A549 (cell line): ENCODE measurements at regions not wholly inside any gene's neighbourhood (a gene's known extent, or its start where the extent isn't known, plus 50 kb on each side); places are given as distances from the start of the nearest gene placed in this dataset.

Experiments used
- ATAC-seq, 2 experiments: fragments of 200-7000 bp in 1 of 2; fragments of >200 bp in 1 of 2; cut with Nextera tagmentation in 1 of 2; cut with Tn5 transposase in 1 of 2; 3 replicates each; pipeline versions ENCODE4 v1.8.0 to v1.9.1; 2018 to 2020; ENCODE audit warnings: mild to moderate bottlenecking in 1 of 2, moderate library complexity in 1 of 2
- CTCF ChIA-PET: fragments of 300-600 bp; sonication (Branson Sonifier 250); formaldehyde crosslinking; extraction: SDS; loops from one replicate; lab custom pipeline; 2021; ENCODE audit warnings: antibody characterized with exemption, inconsistent platforms; lab: Yijun Ruan, JAX
- POLR2A ChIA-PET: fragments of 350-600 bp; formaldehyde crosslinking; extraction: SDS; loops from one replicate; lab custom pipeline; 2021; ENCODE audit warnings: antibody characterized with exemption, inconsistent platforms; lab: Yijun Ruan, JAX
- DNase-seq, 2 experiments: peaks; one replicate each; pipeline versions ENCODE4 v3.0.0 to v3.0.0-alpha.2; 2011 to 2016; ENCODE audit warnings: low read depth in 1 of 2, low spot score in 1 of 2
- FAIRE-seq: peaks from 2 replicates; lab custom pipeline; 2011; peaks lifted over from hg19 to GRCh38; lab: Jason Lieb, UNC
- H3K27ac ChIP-seq, 2 experiments: fragments of >200 bp; sonication (Bioruptor Twin); formaldehyde crosslinking; 3 replicates each; pipeline ENCODE4 v1.5.1; 2016 to 2017
- H3K4me1 ChIP-seq: fragments of >200 bp; sonication (Bioruptor Twin); formaldehyde crosslinking; 3 replicates; pipeline ENCODE4 v1.6.1; 2016
- H3K4me2 ChIP-seq: fragments of >200 bp; sonication (Bioruptor Twin); formaldehyde crosslinking; 3 replicates; pipeline ENCODE4 v1.6.1; 2016
- H3K4me3 ChIP-seq: fragments of >200 bp; sonication (Bioruptor Twin); formaldehyde crosslinking; 3 replicates; pipeline ENCODE4 v1.5.1; 2016
- H3K9me3 ChIP-seq: fragments of >200 bp; sonication (Bioruptor Twin); formaldehyde crosslinking; 3 replicates; pipeline ENCODE4 v1.6.1; 2016
- CBX2 ChIP-seq: fragments of 200-600 bp; sonication (generic); IDR thresholded peaks from 2 replicates; pipeline ENCODE4 v1.6.1; 2016; ENCODE audit warnings: low read depth, mild to moderate bottlenecking, borderline replicate concordance
- CEBPB ChIP-seq, 2 experiments: fragments of >200 bp in 1 of 2; sonication (Bioruptor Twin) in 1 of 2; formaldehyde crosslinking in 1 of 2; IDR thresholded peaks; 2 replicates each; pipeline ENCODE4 v1.6.1; 2012 to 2016
- CHD2 ChIP-seq: fragments of 150-350 bp; IDR thresholded peaks from 2 replicates; pipeline ENCODE4 v1.6.1; 2014; ENCODE audit warnings: low read length; ENCODE audit not compliant: partially characterized antibody
- EHMT2 ChIP-seq: fragments of 200-600 bp; sonication (generic); IDR thresholded peaks from 2 replicates; pipeline ENCODE4 v1.6.1; 2016; ENCODE audit warnings: antibody characterized with exemption, low read depth, mild to moderate bottlenecking, moderate library complexity
- ESRRA ChIP-seq: fragments of 150-350 bp; IDR thresholded peaks from 2 replicates; pipeline ENCODE4 v1.6.1; 2014; ENCODE audit warnings: mild to moderate bottlenecking, low read length, borderline replicate concordance
- FOSB ChIP-seq: fragments of 250-450 bp; sonication (Bioruptor Pico); IDR thresholded peaks from 2 replicates; pipeline ENCODE4 v1.5.0; 2020; ENCODE audit warnings: mild to moderate bottlenecking, moderate library complexity
- GATA3 ChIP-seq: IDR thresholded peaks from 2 replicates; pipeline ENCODE4 v1.6.1; 2012; ENCODE audit warnings: borderline replicate concordance
- HEYL ChIP-seq: fragments of 250-450 bp; sonication (Bioruptor Pico); IDR thresholded peaks from 2 replicates; pipeline ENCODE4 v1.8.0; 2021; ENCODE audit warnings: mild to moderate bottlenecking, moderate library complexity
- JUN ChIP-seq, 2 experiments: fragments of >200 bp; sonication (Bioruptor Twin); formaldehyde crosslinking; IDR thresholded peaks; 2 replicates in 1 of 2; 3 replicates in 1 of 2; pipeline ENCODE4 v1.6.1; 2016 to 2017
- KDM1A ChIP-seq: fragments of 200-600 bp; sonication (generic); IDR thresholded peaks from 2 replicates; pipeline ENCODE4 v1.6.1; 2016; ENCODE audit warnings: low read depth, mild to moderate bottlenecking
- MAZ ChIP-seq: fragments of 150-350 bp; IDR thresholded peaks from 2 replicates; pipeline ENCODE4 v1.6.1; 2014; ENCODE audit warnings: antibody characterized with exemption, low read depth, low read length, borderline replicate concordance
- NPAS2 ChIP-seq: fragments of 250-450 bp; sonication (Bioruptor Pico); IDR thresholded peaks from 2 replicates; pipeline ENCODE4 v1.8.0; 2022; ENCODE audit warnings: mild to moderate bottlenecking, moderate library complexity, borderline replicate concordance
- NR3C1 ChIP-seq: fragments of >200 bp; sonication (Bioruptor Twin); formaldehyde crosslinking; IDR thresholded peaks from 3 replicates; pipeline ENCODE4 v1.6.1; 2017
- POLR2AphosphoS2 ChIP-seq: conservative IDR thresholded peaks from 2 replicates; pipeline ENCODE4 v1.6.1; 2012; ENCODE audit warnings: low read length, improper control_type of control experiment, inconsistent platforms
- RAD21 ChIP-seq, 2 experiments: fragments of >200 bp in 1 of 2; sonication (Bioruptor Twin) in 1 of 2; formaldehyde crosslinking in 1 of 2; IDR thresholded peaks in 1 of 2; conservative IDR thresholded peaks in 1 of 2; 2 replicates in 1 of 2; 3 replicates in 1 of 2; pipeline ENCODE4 v1.6.1; 2012 to 2018; ENCODE audit warnings: inconsistent platforms in 1 of 2
- RFX5 ChIP-seq: fragments of 450-650 bp; IDR thresholded peaks from 2 replicates; pipeline ENCODE4 v1.7.1; 2014; ENCODE audit warnings: antibody characterized with exemption, mild to moderate bottlenecking, moderate library complexity
- RNF2 ChIP-seq: fragments of 200-600 bp; sonication (generic); IDR thresholded peaks from 2 replicates; pipeline ENCODE4 v1.6.1; 2016; ENCODE audit warnings: low read depth, mild to moderate bottlenecking, antibody characterized with exemption, moderate library complexity, borderline replicate concordance
- TFCP2L1 ChIP-seq: fragments of 250-450 bp; sonication (Bioruptor Pico); IDR thresholded peaks from 2 replicates; pipeline ENCODE4 v1.5.0; 2021; ENCODE audit warnings: mild to moderate bottlenecking
- TP53 ChIP-seq: fragments of 250-450 bp; sonication (Bioruptor Pico); IDR thresholded peaks from 2 replicates; pipeline ENCODE4 v1.5.0; 2021; ENCODE audit warnings: mild to moderate bottlenecking, moderate library complexity
- ZSCAN20 ChIP-seq: fragments of 250-450 bp; sonication (Bioruptor Pico); IDR thresholded peaks from 2 replicates; pipeline ENCODE4 v1.8.0; 2022; ENCODE audit warnings: mild to moderate bottlenecking, moderate library complexity
- WGBS: methylation state at CpG from one replicate; pipeline ENCODE4 v1.1.6; 2017; ENCODE audit errors: missing lambda C conversion rate; 5-methylcytosine and 5-hydroxymethylcytosine counted together
- TF ChIP-seq, protein P1 (sequence below): IDR thresholded peaks from 2 replicates; pipeline ENCODE4 v1.6.1; 2012
- TF ChIP-seq, protein P2 (sequence below): fragments of >200 bp; sonication (Bioruptor Twin); formaldehyde crosslinking; IDR thresholded peaks from 3 replicates; pipeline ENCODE4 v1.6.1; 2016

DNA sequence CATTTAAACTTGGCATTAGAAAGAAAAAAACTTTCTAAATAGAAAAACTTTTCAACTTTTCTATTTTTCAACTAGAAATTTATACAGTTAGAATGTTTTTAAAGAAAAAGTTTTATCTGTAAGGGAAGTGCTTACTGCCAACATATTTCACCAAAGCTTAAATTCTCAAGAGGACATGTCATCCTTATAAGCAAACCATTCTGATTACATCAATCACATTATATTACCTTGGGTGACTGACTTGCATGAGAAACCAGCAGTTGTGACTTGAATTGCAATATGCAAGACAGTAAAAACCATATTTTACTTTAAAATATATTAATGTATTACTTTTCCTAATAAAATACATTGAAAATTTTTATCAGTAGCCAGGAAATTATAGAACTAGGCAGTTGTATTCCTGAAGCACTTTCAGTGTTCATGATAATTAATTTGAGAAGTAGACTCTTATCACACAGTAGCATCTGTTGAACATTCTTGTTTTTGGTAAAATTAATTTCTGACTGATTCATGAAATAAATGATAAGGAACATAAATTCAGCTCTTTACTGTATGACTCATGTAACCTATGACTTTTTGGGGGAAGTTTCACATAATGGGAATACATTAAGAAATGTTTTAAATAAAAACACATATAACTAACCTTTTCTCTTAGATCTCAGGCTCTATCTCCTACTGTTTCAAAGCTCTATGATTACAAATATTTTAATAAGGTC is 345.0 kb upstream of the CCDC179 start:
- no peak for TF ChIP-seq GATA3
- no peak for TF ChIP-seq TP53
- TF ChIP-seq, protein P1, sequence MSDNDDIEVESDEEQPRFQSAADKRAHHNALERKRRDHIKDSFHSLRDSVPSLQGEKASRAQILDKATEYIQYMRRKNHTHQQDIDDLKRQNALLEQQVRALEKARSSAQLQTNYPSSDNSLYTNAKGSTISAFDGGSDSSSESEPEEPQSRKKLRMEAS, result no peak
- TF ChIP-seq, protein P2, sequence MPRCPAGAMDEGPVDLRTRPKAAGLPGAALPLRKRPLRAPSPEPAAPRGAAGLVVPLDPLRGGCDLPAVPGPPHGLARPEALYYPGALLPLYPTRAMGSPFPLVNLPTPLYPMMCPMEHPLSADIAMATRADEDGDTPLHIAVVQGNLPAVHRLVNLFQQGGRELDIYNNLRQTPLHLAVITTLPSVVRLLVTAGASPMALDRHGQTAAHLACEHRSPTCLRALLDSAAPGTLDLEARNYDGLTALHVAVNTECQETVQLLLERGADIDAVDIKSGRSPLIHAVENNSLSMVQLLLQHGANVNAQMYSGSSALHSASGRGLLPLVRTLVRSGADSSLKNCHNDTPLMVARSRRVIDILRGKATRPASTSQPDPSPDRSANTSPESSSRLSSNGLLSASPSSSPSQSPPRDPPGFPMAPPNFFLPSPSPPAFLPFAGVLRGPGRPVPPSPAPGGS, result no peak
- no peak for TF ChIP-seq CEBPB (IDR thresholded peaks at IDR 0.05)
- no peak for TF ChIP-seq ESRRA
- TF ChIP-seq MAZ, result no peak
- TF ChIP-seq CBX2, result no peak
- TF ChIP-seq POLR2AphosphoS2, result no peak
- TF ChIP-seq NPAS2 (CRISPR knock-in tag), result no peak
- no peak for TF ChIP-seq JUN (IDR thresholded peaks at IDR 0.05)
- no peak for TF ChIP-seq CHD2
- TF ChIP-seq RAD21 (conservative IDR thresholded peaks at IDR 0.05 in 1 of 2, IDR thresholded peaks at IDR 0.05 in 1 of 2), result no peak
- TF ChIP-seq RFX5, result no peak
- TF ChIP-seq HEYL (CRISPR knock-in tag), result no peak
- no peak for TF ChIP-seq KDM1A
- no peak for TF ChIP-seq TFCP2L1 (CRISPR knock-in tag)
- no peak for TF ChIP-seq ZSCAN20 (CRISPR knock-in tag)
- no peak for TF ChIP-seq FOSB (CRISPR knock-in tag)
- CTCF ChIA-PET, result no interaction called here
- Histone ChIP-seq H3K4me3 (no peak overlapping the region), H3K4me1 (no peaks in the 10 kb centered on the region), H3K9me3 (no peaks in the 10 kb centered on the region), H3K4me2 (no peak overlapping the region), H3K27ac (no peak overlapping the region)
- POLR2A ChIA-PET, result no interaction called here
- DNase-seq, result no peak
- ATAC-seq, result no peak
- no peak for FAIRE-seq

DNA sequence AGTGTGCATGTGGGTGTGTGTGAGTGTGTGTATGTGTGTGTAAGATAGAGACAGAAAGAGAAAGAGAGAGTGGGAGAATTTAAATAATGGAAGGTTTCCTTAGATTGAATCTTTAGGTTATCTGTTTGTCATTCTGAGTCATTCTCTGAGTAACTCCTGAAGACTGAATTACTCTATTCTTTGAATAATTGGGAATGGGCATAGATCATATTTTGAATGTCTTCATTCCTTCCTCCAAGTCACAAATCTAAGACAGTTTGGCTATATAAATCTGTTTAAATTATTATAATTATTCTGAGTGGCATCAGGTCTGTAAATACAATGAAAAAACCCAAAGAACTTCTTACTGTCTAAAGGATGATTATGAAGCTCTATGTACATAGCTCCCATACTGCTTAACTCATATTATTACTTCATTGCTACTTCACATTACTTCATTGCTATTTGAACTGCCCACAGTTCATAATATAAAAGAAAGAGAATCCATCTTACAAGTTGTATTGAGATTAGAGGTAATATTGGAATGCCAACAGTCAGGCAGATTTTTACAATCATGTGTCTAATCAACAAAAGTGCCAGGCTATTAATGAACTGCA is 346.6 kb upstream of the CCDC179 start:
- no peak overlapping the region for H3K4me2 ChIP-seq
- POLR2A ChIA-PET, result no interaction called here
- TF ChIP-seq NR3C1, result no peak
- no peak for DNase-seq
- no peaks in the 10 kb centered on the region for H3K9me3 ChIP-seq
- no peak for FAIRE-seq
- no peak for ATAC-seq
- CTCF ChIA-PET, result no interaction called here
- H3K27ac ChIP-seq, result no peak overlapping the region
- H3K4me1 ChIP-seq, result no peaks in the 10 kb centered on the region
- no peak overlapping the region for H3K4me3 ChIP-seq

DNA sequence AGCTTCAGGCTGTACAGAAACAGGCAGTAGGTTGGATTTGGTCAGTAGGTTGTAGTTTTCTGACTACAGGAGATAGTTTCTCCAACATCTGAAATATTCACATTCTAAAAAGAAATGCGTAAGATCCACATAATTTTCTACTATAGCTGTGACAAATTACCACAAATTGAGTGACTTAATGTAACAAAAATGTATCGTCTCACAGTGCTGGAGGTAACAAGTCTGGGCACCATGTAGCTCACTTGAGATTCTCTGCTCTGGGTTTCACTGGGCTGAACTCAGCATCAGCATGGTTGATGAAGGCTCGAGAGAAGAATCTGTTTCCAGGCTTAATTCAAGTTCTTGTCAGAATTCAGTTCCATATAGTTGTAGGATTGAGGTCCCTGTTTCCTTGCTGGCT is 350.9 kb upstream of the CCDC179 start:
- no peak for TF ChIP-seq KDM1A
- TF ChIP-seq RNF2, result no peak
- no peak for TF ChIP-seq CHD2
- no peak for TF ChIP-seq EHMT2
- Histone ChIP-seq H3K4me3 (no peak overlapping the region), H3K27ac (no peak overlapping the region), H3K4me2 (no peak overlapping the region), H3K9me3 (no peaks in the 10 kb centered on the region; the same call in 2 of the 3 replicates), H3K4me1 (no peaks in the 10 kb centered on the region)
- no peak for DNase-seq
- FAIRE-seq, result no peak
- ChIA-PET POLR2A (no interaction called here), CTCF (no interaction called here)
- no peak for ATAC-seq
- WGBS, result 3% methylated on average over 3 of the region's 3 CpGs
